ENCODE measurements at regions not wholly inside any gene's neighbourhood (a gene's known extent, or its start where the extent isn't known, plus 50 kb on each side); places are given as distances from the start of the nearest gene placed in this dataset.

GRCh38 chr12:108043286-108043685, 85.8 kb upstream of the WSCD2 start:
- DNase-seq: no peak

DNA sequence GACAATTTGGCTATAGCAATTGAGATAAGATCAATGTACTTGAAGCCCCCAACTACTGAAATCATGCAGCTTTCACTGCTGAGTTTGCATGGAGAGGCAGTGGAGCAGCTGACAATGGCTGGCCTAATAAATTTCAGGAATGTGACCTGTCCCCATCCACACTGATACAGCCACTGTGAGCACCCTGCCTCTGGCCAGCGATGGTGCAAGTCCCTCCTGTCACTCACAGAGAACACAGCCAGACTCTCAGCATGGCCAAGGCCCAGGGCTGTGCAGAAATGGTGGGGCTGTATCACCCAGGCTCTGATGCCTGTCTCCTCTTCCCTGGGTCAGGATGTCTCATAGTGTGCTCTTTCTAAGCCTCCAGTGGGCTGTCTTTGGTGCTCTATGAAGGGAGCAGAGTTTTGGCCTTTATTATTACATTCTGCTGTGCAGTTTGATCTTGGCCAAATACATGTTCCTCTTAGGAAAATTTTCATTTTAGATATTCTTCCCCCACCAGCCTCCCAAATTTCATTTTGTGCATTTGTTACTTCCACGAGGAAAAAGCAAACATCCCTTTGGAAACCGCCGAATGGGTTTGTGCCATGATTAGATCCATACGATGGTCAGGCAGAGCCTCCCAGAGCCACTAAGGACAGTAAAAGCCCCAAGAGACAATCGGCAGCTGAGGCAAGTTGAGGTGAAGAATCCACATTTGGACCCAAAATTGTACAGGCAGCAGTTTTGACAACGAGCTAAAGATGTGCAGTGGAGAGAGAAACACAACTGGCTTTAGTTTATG, 85.1 kb upstream of the WSCD2 start:
- no peak for DNase-seq

DNA sequence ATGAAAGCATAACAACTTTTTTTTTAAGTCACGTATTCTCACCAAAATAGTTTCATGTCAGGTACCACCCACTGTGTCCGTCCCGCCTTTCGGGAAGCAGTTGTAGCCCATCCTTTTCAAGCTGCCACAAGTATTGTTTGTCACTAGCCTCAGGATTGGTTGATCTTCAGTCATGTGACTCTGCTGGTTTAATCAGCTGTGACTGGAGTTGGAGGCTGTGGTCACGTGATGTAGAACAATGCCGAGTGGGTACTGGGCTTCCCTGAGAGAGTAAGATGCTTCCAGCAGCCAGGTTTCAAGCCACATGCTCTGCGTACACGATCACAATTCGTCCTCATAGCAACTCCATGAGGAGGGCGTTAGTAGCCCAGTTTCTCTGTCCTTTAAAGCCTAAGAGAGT, 83.0 kb upstream of the WSCD2 start:
- no peak for DNase-seq

- no peak for DNase-seq
Observed at GRCh38 chr12:108046650-108047049, 82.4 kb upstream of the WSCD2 start.

DNA sequence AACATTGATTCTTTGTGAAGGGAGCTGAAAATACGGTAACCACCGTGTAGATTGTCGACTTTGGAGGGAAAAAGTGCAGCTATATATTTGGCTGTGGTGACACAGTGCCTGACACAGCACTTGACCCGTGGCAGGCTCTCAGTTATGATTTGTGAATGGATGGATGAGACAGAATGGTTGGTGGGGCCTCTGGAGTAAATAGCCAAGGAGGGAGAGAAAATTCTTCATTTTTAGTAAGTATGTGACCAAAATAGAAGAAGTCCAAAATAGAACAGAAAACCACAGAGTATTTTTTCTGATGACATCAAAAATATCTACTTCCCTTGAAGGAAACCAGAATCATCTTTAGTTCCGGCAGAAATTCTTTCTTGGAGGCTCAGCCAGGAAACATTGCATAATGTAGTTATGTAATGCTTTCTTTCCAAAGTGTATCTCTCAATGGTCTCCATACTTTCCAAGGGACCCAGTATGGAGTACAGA, 82.0 kb upstream of the WSCD2 start:
- no peak for DNase-seq

DNA sequence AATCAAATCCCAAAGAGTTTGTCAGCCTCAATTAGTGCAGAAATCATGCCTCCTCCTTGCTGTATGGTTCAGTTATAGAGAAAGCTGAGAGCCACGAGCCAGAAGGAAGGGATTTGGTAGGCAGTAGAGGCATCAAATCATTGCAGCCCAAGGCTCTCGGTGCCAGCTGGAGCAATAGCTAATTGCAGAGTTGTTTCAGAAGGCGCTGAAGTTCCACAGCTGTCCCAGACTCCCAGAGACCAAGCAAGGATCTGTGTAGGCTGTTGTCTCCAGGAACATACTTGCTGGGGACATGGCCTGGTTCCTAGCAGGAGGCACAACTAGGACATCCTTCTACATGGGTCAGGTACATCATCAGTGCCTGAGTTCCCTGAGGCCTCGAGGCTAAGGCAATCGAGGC, 80.4 kb upstream of the WSCD2 start:
- DNase-seq: no peak

GRCh38 chr12:108050696-108051095, 78.4 kb upstream of the WSCD2 start:
- DNase-seq: no peak

GRCh38 chr12:108052260-108052659, 76.8 kb upstream of the WSCD2 start:
- no peak for DNase-seq

DNA sequence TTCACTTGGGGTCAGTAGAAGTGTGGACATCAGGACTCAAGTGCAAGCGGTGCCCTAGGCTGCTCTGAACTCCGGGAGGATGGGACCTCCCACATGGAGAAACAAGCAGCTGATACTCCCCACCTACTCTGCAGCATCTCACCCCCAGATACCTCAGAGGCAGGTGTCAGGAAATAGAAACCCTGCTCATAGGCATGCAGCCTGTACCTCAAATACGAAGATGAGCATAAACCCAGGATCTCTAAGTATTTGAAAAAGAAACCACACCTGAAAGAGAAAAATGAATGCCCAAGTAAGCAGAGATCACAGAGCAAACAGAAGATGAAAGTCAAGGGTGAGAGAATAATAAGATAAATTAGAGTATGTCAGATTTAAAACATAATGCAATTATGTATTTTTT, 75.6 kb upstream of the WSCD2 start:
- no peak for DNase-seq

- no peak for DNase-seq
Observed at GRCh38 chr12:108054496-108054895, 74.6 kb upstream of the WSCD2 start.

GRCh38 chr12:108055141-108055540, 73.9 kb upstream of the WSCD2 start:
- peak; percentile 53 for DNase-seq

- no peak for DNase-seq
Observed at GRCh38 chr12:108060067-108060466, 69.0 kb upstream of the WSCD2 start.

- no peak for DNase-seq
Observed at GRCh38 chr12:108060903-108061302, 68.2 kb upstream of the WSCD2 start.

GRCh38 chr12:108063192-108063591, 65.9 kb upstream of the WSCD2 start:
- DNase-seq: peak; percentile 59

- DNase-seq: no peak
Observed at GRCh38 chr12:108065069-108065468, 64.0 kb upstream of the WSCD2 start.

GRCh38 chr12:108066583-108067577, 62.2 kb upstream of the WSCD2 start:
- peak; percentile 9 for DNase-seq

DNA sequence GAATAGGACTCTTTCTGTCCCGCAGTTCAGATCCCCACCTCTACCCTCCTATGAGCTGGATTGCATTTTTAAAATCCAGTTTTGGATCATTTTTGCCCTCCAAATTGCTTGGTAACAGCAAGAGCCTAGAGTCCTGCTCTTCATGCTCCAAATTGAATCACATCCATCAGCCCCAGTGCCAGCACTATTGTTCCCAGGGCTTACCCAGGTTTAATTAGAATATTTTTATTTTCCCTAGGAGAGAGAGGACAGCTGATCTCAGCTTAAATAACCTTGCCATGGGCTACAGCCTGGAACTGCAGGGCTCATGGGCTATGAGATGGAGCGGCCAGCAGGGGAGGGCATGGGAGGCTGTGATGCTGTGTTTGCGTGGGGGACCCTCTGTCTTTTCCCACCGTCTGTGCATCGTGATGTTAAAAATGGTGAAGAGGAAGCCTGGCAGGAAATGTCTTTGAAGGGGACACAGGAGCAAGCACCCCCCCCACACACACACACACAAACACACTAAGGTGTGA, 59.4 kb upstream of the WSCD2 start:
- DNase-seq: no peak

DNA sequence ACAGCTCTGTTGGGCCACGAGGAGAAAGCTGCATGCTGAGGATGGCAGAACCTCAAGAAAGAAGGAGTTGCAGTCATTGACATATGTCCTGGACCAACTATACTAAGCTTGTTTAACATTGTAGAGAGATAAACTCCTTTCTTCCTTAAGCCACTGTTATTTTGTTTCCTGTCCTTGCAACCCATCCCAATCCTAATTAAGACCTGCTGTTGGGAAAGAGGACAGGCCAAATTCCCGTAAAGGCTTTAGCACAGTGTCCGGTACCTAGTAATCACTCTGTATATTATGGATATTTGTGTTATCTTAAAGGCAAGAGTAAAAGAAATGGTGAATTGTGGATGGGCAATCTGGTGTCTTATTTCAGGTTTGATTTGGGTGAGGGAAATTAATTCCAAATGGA, 53.5 kb upstream of the WSCD2 start:
- no peak for DNase-seq

DNA sequence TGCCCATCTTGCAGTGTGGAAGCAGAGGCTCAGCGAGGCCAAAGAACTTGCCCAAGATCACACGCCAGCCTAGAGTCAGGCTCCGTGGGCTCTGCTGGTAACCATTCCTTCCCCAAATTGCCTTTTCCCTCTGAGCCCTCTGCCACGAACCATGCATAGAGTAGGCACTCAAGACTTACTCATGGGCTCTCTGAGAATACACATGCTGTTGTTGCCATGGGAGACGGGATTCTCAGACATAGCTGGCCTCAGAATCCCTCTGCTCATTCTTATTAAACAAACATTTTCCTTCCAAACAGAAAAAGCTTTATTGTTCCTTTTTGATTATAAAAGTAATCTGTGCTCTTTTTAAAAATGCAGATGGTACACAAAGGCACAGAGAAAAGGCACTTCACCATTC, 52.5 kb upstream of the WSCD2 start:
- no peak for DNase-seq

DNA sequence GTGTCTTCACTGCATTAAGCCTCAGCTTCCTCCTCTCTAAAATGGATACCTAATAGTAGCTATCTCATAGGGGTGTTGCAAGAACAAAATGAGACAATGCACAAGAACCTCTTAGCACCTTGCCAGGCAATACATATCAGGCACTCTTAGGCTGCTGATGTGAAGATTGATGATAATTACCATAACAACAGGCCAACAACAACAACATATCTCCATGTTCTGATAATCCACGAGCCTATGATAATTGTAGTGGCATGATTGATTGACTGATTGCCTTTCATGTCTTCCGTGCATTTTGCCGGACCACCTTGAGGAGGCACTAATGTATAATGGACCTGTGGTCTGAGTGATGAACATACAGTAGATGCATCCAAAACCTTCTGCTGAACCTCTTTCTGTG, 50.7 kb upstream of the WSCD2 start:
- no peak for DNase-seq

All from NCI-H82 (cell line).